ENCODE measurements at regions not wholly inside any gene's neighbourhood (a gene's known extent, or its start where the extent isn't known, plus 50 kb on each side); places are given as distances from the start of the nearest gene placed in this dataset.

- peak overlapping the region in 1 of 3 experiments; percentile 26 for H3K27ac Mint-ChIP-seq
- H3K36me3 Mint-ChIP-seq (ENCODE audit: low read depth), result no peaks in the 10 kb centered on the region
Observed at GRCh38 chr13:77979721-77980385, 61.2 kb upstream of the EDNRB start.

DNA sequence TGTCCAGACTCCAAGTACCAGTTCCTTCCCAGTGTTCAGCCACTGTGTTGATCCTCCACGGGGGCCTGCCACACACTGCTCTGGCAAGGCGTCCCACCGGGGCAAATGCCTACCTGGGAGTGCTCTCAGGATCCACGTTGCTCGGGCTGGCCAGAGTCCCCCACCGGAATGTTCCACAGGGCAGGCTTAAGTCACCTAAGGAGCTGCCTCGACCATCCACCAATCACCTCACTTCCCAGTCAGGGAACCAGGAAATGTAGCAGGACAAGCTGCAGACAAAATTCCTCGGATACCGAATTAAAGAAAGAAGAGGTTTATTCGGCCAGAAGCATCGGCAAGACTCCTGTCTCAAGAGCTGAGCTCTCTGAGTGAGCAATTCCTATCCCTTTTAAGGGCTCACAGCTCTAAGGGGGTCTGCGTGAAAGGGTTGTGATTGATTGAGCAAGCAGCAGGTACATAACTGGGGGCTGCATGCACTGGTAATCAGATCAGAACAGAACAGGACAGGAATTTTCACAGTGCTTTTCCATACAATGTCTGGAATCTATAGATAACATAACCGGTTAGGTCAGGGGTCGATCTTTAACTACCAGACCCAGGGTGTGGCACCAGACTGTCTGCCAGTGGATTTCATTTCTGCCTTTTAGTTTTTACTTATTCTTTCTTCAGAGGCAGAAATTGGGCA lies 56.9 kb upstream of the EDNRB start:
- Mint-ChIP-seq H3K27ac (no peak overlapping the region), H3K4me3 (no peak overlapping the region), H3K27me3 (ENCODE audit: low read depth) (no peaks in the 10 kb centered on the region), H3K4me1 (no peaks in the 10 kb centered on the region), H3K9me3 (peaks cover 3% of the 10 kb centered on the region), H3K36me3 (ENCODE audit: low read depth) (no peaks in the 10 kb centered on the region)
- TF ChIP-seq, protein P1, sequence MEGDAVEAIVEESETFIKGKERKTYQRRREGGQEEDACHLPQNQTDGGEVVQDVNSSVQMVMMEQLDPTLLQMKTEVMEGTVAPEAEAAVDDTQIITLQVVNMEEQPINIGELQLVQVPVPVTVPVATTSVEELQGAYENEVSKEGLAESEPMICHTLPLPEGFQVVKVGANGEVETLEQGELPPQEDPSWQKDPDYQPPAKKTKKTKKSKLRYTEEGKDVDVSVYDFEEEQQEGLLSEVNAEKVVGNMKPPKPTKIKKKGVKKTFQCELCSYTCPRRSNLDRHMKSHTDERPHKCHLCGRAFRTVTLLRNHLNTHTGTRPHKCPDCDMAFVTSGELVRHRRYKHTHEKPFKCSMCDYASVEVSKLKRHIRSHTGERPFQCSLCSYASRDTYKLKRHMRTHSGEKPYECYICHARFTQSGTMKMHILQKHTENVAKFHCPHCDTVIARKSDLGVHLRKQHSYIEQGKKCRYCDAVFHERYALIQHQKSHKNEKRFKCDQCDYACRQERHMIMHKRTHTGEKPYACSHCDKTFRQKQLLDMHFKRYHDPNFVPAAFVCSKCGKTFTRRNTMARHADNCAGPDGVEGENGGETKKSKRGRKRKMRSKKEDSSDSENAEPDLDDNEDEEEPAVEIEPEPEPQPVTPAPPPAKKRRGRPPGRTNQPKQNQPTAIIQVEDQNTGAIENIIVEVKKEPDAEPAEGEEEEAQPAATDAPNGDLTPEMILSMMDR (IDR thresholded peaks at IDR 0.05; ENCODE audit: unreplicated experiment in 3 of 3), result no peak

More at GRCh38 chr13:77979721-77980385, 61.2 kb upstream of the EDNRB start:
- no peak overlapping the region for H3K4me3 Mint-ChIP-seq
- peaks cover 1% of the 10 kb centered on the region for H3K9me3 Mint-ChIP-seq
- no peaks in the 10 kb centered on the region for H3K4me1 Mint-ChIP-seq
- H3K27me3 Mint-ChIP-seq (ENCODE audit: low read depth), result no peaks in the 10 kb centered on the region
- TF ChIP-seq, protein P1 (IDR thresholded peaks at IDR 0.05; ENCODE audit: unreplicated experiment in 3 of 3), result no peak

- Mint-ChIP-seq H3K27ac (no peak overlapping the region), H3K4me1 (no peaks in the 10 kb centered on the region), H3K9me3 (peaks cover 11% of the 10 kb centered on the region), H3K4me3 (no peak overlapping the region), H3K27me3 (ENCODE audit: low read depth) (no peaks in the 10 kb centered on the region), H3K36me3 (ENCODE audit: low read depth) (no peaks in the 10 kb centered on the region)
- TF ChIP-seq, protein P1 (IDR thresholded peaks at IDR 0.05; ENCODE audit: unreplicated experiment in 3 of 3), result no peak
Observed at GRCh38 chr13:77969299-77969698, 50.7 kb upstream of the EDNRB start.

Measured in nephron (organoid).